HEK293 (cell line): ENCODE measurements at regions not wholly inside any gene's neighbourhood (a gene's known extent, or its start where the extent isn't known, plus 50 kb on each side); places are given as distances from the start of the nearest gene placed in this dataset.

ENCODE experiments used
- CTCF ChIA-PET: fragments of 350-600 bp; formaldehyde crosslinking; extraction: SDS; loops from one replicate; lab custom pipeline; 2021; ENCODE audit warnings: antibody characterized with exemption; lab: Yijun Ruan, JAX
- POLR2A ChIA-PET: fragments of 300-600 bp; formaldehyde crosslinking; extraction: SDS; loops from one replicate; lab custom pipeline; 2020; ENCODE audit warnings: antibody characterized with exemption, inconsistent platforms; lab: Yijun Ruan, JAX
- H3K27ac ChIP-seq: fragments of 200-500 bp; sonication (Bioruptor generic); 2 replicates; pipeline ENCODE4 v1.5.1; 2014; ENCODE audit warnings: low read depth, low read length, control low read depth, inconsistent platforms; ENCODE audit errors: extremely low read depth
- H3K36me3 ChIP-seq, 2 experiments: fragments of 200-500 bp in 1 of 2; sonication (Bioruptor generic) in 1 of 2; 1 replicate in 1 of 2; 2 replicates in 1 of 2; pipeline ENCODE4 v1.5.1; 2014 to 2017; ENCODE audit warnings: inconsistent platforms in 2 of 2, low read length in 2 of 2; ENCODE audit not compliant: control insufficient read depth in 2 of 2, insufficient read depth in 1 of 2
- H3K4me1 ChIP-seq: fragments of 200-500 bp; sonication (Bioruptor generic); 2 replicates; pipeline ENCODE4 v1.5.1; 2014; ENCODE audit warnings: mild to moderate bottlenecking, low read length, inconsistent platforms; ENCODE audit not compliant: control insufficient read depth, insufficient read depth
- H3K4me3 ChIP-seq: 2 replicates; pipeline ENCODE4 v1.5.1; 2011; ENCODE audit warnings: low read depth, mild to moderate bottlenecking, control low read depth, low read length, moderate library complexity
- H3K9me3 ChIP-seq: fragments of 200-500 bp; sonication (Bioruptor generic); 2 replicates; pipeline ENCODE4 v1.5.1; 2014; ENCODE audit warnings: low read depth, low read length, inconsistent platforms; ENCODE audit not compliant: control insufficient read depth, insufficient read depth
- GLI2 ChIP-seq: fragments of 450-650 bp; formaldehyde crosslinking; IDR thresholded peaks from 2 replicates; pipeline ENCODE4; 2017; ENCODE audit warnings: missing biosample characterization, missing genetic modification characterization, low read depth, borderline replicate concordance
- KLF16 ChIP-seq: fragments of 450-650 bp; formaldehyde crosslinking; IDR thresholded peaks from 2 replicates; pipeline ENCODE4 v1.5.1; 2017; ENCODE audit warnings: missing biosample characterization, missing genetic modification characterization
- KLF7 ChIP-seq: fragments of 450-650 bp; formaldehyde crosslinking; IDR thresholded peaks from 2 replicates; pipeline ENCODE4 v1.5.1; 2016; ENCODE audit warnings: missing biosample characterization, missing genetic modification characterization, borderline replicate concordance
- OVOL3 ChIP-seq: fragments of 450-650 bp; formaldehyde crosslinking; IDR thresholded peaks from 2 replicates; pipeline ENCODE4 v1.5.1; 2016; ENCODE audit warnings: missing biosample characterization, missing genetic modification characterization
- SCRT2 ChIP-seq: fragments of 450-650 bp; formaldehyde crosslinking; IDR thresholded peaks from 2 replicates; pipeline ENCODE4 v1.5.1; 2016; ENCODE audit warnings: missing biosample characterization, missing genetic modification characterization
- ZNF140 ChIP-seq: fragments of 450-650 bp; formaldehyde crosslinking; IDR thresholded peaks from 2 replicates; pipeline ENCODE4 v1.5.1; 2016; ENCODE audit warnings: missing biosample characterization, missing genetic modification characterization
- ZNF280D ChIP-seq: fragments of 450-650 bp; formaldehyde crosslinking; IDR thresholded peaks from 2 replicates; pipeline ENCODE4 v1.5.1; 2016; ENCODE audit warnings: missing biosample characterization, missing genetic modification characterization
- ZNF426 ChIP-seq: fragments of 450-650 bp; formaldehyde crosslinking; IDR thresholded peaks from 2 replicates; pipeline ENCODE4 v1.5.1; 2017; ENCODE audit warnings: missing biosample characterization, missing genetic modification characterization, mild to moderate bottlenecking, inconsistent platforms, moderate library complexity
- ZNF76 ChIP-seq: fragments of 450-650 bp; formaldehyde crosslinking; IDR thresholded peaks from 2 replicates; pipeline ENCODE4; 2016; ENCODE audit warnings: low read depth, missing biosample characterization, missing genetic modification characterization, borderline replicate concordance
- ZNF776 ChIP-seq: fragments of 450-650 bp; formaldehyde crosslinking; IDR thresholded peaks from 2 replicates; pipeline ENCODE4 v1.5.0; 2017; ENCODE audit warnings: missing biosample characterization, missing genetic modification characterization, borderline replicate concordance
- TF ChIP-seq, protein P1 (sequence below): fragments of 450-650 bp; formaldehyde crosslinking; IDR thresholded peaks from 2 replicates; pipeline ENCODE4 v1.5.1; 2016; ENCODE audit warnings: missing biosample characterization, missing genetic modification characterization
- TF ChIP-seq, protein P2 (sequence below): fragments of 450-650 bp; formaldehyde crosslinking; IDR thresholded peaks from 2 replicates; pipeline ENCODE4 v1.5.1; 2016; ENCODE audit warnings: missing biosample characterization, missing genetic modification characterization
- TF ChIP-seq, protein P3 (sequence below): fragments of 450-650 bp; formaldehyde crosslinking; IDR thresholded peaks from 2 replicates; pipeline ENCODE4 v1.5.1; 2017; ENCODE audit warnings: missing biosample characterization, mild to moderate bottlenecking, missing genetic modification characterization, moderate library complexity
- TF ChIP-seq, protein P4 (sequence below): fragments of 450-650 bp; formaldehyde crosslinking; IDR thresholded peaks from 2 replicates; pipeline ENCODE4 v1.5.1; 2016; ENCODE audit warnings: missing biosample characterization, missing genetic modification characterization

DNA sequence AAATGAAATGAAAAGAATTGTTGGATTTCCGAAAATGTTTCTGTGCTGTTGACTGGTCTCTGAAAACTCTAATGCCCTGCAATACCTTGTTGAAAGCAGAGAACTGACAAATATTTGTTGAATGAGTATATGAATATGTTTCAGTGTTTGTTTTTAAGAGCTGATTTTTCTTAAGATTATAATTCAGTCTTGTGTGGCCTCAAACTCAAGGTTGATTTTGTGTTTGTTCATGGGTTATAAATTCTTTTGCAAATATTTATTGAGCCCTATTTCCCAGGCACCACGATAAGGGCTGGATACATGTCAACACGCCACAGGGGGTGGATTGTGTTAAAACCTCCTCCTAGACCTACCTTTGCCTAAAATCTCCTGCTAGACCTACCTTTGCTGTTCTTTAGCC is 203.9 kb upstream of the PLPP4 start (continued):
- TF ChIP-seq ZNF280D (tag by site-specific recombination): no peak
- no peak for TF ChIP-seq GLI2 (tag by site-specific recombination)
- no peak for TF ChIP-seq KLF7 (tag by site-specific recombination)
- no peak for TF ChIP-seq ZNF776 (tag by site-specific recombination)
- TF ChIP-seq KLF16 (tag by site-specific recombination): no peak
- no peak for TF ChIP-seq OVOL3
- TF ChIP-seq, protein P1, sequence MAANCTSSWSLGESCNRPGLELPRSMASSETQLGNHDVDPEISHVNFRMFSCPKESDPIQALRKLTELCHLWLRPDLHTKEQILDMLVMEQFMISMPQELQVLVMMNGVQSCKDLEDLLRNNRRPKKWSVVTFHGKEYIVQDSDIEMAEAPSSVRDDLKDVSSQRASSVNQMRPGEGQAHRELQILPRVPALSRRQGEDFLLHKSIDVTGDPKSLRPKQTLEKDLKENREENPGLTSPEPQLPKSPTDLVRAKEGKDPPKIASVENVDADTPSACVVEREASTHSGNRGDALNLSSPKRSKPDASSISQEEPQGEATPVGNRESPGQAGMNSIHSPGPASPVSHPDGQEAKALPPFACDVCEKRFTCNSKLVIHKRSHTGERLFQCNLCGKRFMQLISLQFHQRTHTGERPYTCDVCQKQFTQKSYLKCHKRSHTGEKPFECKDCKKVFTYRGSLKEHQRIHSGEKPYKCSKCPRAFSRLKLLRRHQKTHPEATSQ (tag by site-specific recombination): no peak
- no peak for TF ChIP-seq ZNF426 (tag by site-specific recombination)

DNA sequence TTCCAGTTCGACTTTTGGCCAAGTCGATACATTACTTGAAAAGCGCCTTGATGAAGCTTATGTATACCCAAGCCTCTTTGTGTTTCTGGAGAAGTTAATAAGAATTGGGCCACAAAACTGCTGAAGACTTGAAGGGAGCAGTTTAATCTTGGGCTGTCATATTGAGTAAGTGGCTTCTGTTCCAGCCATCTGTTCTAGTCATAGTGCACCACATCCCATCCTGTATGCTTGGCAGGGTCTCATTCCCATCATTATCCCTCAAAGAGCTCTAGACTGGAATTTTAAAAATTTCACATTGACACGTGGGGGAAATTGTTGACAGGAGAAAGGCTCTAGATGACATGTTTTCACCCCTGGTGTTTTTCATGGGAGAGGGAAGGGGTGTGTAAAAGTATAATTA is 196.6 kb upstream of the PLPP4 start:
- TF ChIP-seq, protein P2, sequence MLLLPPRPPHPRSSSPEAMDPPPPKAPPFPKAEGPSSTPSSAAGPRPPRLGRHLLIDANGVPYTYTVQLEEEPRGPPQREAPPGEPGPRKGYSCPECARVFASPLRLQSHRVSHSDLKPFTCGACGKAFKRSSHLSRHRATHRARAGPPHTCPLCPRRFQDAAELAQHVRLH: no peak
- TF ChIP-seq ZNF76 (tag by site-specific recombination): no peak
- no peak for TF ChIP-seq ZNF140
- TF ChIP-seq, protein P1 (tag by site-specific recombination): no peak
- TF ChIP-seq, protein P3, sequence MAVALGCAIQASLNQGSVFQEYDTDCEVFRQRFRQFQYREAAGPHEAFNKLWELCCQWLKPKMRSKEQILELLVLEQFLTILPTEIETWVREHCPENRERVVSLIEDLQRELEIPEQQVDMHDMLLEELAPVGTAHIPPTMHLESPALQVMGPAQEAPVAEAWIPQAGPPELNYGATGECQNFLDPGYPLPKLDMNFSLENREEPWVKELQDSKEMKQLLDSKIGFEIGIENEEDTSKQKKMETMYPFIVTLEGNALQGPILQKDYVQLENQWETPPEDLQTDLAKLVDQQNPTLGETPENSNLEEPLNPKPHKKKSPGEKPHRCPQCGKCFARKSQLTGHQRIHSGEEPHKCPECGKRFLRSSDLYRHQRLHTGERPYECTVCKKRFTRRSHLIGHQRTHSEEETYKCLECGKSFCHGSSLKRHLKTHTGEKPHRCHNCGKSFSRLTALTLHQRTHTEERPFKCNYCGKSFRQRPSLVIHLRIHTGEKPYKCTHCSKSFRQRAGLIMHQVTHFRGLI (tag by site-specific recombination): no peak
- no peak for TF ChIP-seq SCRT2 (tag by site-specific recombination)
- H3K9me3 ChIP-seq: no peaks in the 10 kb centered on the region
- no peak overlapping the region for H3K27ac ChIP-seq
- no peaks in the 10 kb centered on the region for H3K4me1 ChIP-seq
- CTCF ChIA-PET: no interaction called here
- H3K36me3 ChIP-seq: no peaks in the 10 kb centered on the region
- POLR2A ChIA-PET: no interaction called here
- H3K4me3 ChIP-seq: no peak overlapping the region

DNA sequence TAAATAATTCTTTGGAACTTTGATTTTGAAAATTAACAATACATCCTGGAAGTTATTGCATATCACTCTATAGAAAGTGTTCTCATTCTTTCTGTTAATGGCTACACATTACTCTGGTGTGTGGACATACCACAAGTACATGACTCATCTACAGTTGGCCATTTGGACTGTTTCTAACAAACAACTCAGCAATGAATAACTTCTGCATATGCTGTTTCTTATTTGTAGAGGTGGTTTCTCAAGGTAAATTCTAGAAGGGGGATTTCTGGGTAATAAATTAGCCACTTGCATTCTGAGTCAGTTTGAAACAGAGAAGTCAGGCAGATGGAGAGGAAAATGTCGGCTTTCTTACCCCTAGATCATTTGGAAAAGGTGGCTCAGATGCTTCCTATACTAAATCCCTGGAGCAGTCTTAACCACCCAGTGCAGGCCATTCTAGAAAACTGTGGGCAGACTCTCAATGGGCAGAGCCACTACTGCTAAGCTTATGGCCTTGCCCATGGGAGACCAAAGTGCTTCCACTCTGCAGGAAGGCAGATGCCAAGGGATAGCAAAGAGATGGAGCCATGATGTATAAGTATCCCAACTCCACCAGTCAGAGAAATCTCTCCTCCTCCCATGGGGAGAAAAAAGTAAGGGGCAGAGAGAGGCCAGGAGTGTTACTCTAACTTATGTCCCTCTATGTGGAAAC is 194.0 kb upstream of the PLPP4 start:
- POLR2A ChIA-PET: no interaction called here
- TF ChIP-seq, protein P4, sequence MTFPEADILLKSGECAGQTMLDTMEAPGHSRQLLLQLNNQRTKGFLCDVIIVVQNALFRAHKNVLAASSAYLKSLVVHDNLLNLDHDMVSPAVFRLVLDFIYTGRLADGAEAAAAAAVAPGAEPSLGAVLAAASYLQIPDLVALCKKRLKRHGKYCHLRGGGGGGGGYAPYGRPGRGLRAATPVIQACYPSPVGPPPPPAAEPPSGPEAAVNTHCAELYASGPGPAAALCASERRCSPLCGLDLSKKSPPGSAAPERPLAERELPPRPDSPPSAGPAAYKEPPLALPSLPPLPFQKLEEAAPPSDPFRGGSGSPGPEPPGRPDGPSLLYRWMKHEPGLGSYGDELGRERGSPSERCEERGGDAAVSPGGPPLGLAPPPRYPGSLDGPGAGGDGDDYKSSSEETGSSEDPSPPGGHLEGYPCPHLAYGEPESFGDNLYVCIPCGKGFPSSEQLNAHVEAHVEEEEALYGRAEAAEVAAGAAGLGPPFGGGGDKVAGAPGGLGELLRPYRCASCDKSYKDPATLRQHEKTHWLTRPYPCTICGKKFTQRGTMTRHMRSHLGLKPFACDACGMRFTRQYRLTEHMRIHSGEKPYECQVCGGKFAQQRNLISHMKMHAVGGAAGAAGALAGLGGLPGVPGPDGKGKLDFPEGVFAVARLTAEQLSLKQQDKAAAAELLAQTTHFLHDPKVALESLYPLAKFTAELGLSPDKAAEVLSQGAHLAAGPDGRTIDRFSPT (tag by site-specific recombination): no peak

More for the DNA sequence above, 194.0 kb upstream of the PLPP4 start:
- Histone ChIP-seq H3K4me3 (no peak overlapping the region), H3K9me3 (no peaks in the 10 kb centered on the region), H3K27ac (no peak overlapping the region), H3K36me3 (no peaks in the 10 kb centered on the region), H3K4me1 (no peaks in the 10 kb centered on the region)
- CTCF ChIA-PET: no interaction called here
